DOHH2 (cell line): ENCODE measurements at regions not wholly inside any gene's neighbourhood (a gene's known extent, or its start where the extent isn't known, plus 50 kb on each side); places are given as distances from the start of the nearest gene placed in this dataset.

Experiments
- CTCF ChIP-seq: fragments of 200-600 bp; sonication (generic); IDR thresholded peaks from one replicate; pipeline ENCODE4 v1.5.1; 2014; ENCODE audit warnings: antibody characterized with exemption, mild to moderate bottlenecking, low read depth, low read length; ENCODE audit not compliant: poor library complexity, severe bottlenecking
- EZH2phosphoT487 ChIP-seq: fragments of 200-600 bp; sonication (generic); IDR thresholded peaks from 2 replicates; pipeline ENCODE4 v1.6.1; 2017; ENCODE audit warnings: borderline replicate concordance, mild to moderate bottlenecking, antibody characterized with exemption, low read length, moderate library complexity, mixed read lengths

GRCh38 chr5:174303035-174303434 lies 257.5 kb downstream of the NSG2 start:
- TF ChIP-seq CTCF (no peak), EZH2phosphoT487 (no peak)
